ENCODE measurements at regions not wholly inside any gene's neighbourhood (a gene's known extent, or its start where the extent isn't known, plus 50 kb on each side); places are given as distances from the start of the nearest gene placed in this dataset.

DNA sequence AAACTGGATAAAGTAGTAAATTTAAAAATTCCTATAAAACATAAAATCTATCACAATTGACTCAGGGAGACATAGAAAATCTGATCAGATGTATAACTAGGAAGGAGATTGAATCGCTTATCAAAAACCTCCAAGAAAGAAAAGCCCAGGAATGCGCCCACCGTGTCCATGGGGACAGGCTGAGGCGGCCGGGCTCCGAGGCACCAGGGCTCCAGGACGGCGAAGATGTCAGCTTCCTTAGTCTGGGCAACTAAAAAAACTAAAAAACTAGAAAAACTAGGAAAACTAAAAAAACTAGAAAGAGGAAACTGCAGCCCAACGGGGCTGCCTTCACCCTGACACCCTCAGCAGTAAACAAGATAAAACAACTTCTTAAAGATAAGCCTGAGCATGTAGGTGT is 229.0 kb upstream of the RAB4A start:
- no TSS peak for BruUV-seq (replicated peaks)
- H3K27ac ChIP-seq, result no peak overlapping the region
- H3F3A ChIP-seq (ENCODE audit: insufficient read depth, low read depth), result no peaks in the 10 kb centered on the region
- H3K27me3 ChIP-seq (ENCODE audit: insufficient read depth, low read depth), result peaks cover 83% of the 10 kb centered on the region
- ChIA-PET CTCF (no interaction called here), POLR2A (ENCODE audit: unreplicated experiment) (no interaction called here)
- no peak overlapping the region for H3K4me2 ChIP-seq
- DNase-seq, result no peak
- no peak overlapping the region for H3K4me3 ChIP-seq
- intact Hi-C loops (cut with micrococcal nuclease; ENCODE audit: unreplicated experiment), result no loop called here
- no peaks in the 10 kb centered on the region for H3K4me1 ChIP-seq (replicated peaks; ENCODE audit: insufficient read depth)
- H2AFZ ChIP-seq, result no peak overlapping the region
- no peaks in the 10 kb centered on the region for H3K9me3 ChIP-seq (ENCODE audit: insufficient read depth, low read depth)
- TF ChIP-seq, protein P1, sequence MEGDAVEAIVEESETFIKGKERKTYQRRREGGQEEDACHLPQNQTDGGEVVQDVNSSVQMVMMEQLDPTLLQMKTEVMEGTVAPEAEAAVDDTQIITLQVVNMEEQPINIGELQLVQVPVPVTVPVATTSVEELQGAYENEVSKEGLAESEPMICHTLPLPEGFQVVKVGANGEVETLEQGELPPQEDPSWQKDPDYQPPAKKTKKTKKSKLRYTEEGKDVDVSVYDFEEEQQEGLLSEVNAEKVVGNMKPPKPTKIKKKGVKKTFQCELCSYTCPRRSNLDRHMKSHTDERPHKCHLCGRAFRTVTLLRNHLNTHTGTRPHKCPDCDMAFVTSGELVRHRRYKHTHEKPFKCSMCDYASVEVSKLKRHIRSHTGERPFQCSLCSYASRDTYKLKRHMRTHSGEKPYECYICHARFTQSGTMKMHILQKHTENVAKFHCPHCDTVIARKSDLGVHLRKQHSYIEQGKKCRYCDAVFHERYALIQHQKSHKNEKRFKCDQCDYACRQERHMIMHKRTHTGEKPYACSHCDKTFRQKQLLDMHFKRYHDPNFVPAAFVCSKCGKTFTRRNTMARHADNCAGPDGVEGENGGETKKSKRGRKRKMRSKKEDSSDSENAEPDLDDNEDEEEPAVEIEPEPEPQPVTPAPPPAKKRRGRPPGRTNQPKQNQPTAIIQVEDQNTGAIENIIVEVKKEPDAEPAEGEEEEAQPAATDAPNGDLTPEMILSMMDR (conservative IDR thresholded peaks at IDR 0.05), result no peak
- TF ChIP-seq EZH2 (IDR thresholded peaks at IDR 0.05; ENCODE audit: low read depth), result no peak
- no peaks in the 10 kb centered on the region for H4K20me1 ChIP-seq (ENCODE audit: insufficient read depth)
- no peaks in the 10 kb centered on the region for H3K36me3 ChIP-seq (ENCODE audit: low read depth)
- no peaks in the 10 kb centered on the region for H3K9me2 ChIP-seq (ENCODE audit: insufficient read depth)
- H3K79me2 ChIP-seq (ENCODE audit: low read depth), result no peaks in the 10 kb centered on the region

DNA sequence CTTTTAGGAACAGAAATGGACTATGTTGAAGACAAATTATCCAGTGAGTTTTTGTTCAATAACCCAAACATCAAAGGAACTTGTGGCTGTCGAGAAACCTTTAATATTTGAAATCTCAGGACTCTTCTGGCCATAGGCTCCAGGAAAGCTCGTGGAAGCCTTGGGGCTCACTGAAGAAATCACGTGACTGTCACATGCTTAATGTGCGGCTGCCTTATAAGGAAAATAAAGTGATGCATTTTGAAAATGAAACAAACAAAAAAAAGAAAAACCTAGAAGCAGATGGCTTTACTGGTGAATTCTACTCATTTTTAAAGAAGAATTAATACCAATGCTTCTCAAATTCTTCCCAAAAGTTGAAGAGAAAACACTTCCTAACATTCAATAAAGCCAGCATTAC is 228.4 kb upstream of the RAB4A start:
- H3F3A ChIP-seq (ENCODE audit: insufficient read depth, low read depth), result no peaks in the 10 kb centered on the region
- H3K9me2 ChIP-seq (ENCODE audit: insufficient read depth), result no peaks in the 10 kb centered on the region
- no peak for DNase-seq
- no peaks in the 10 kb centered on the region for H3K36me3 ChIP-seq (ENCODE audit: low read depth)
- no peak overlapping the region for H3K4me3 ChIP-seq
- TF ChIP-seq, protein P1 (conservative IDR thresholded peaks at IDR 0.05), result no peak
- TF ChIP-seq EZH2 (IDR thresholded peaks at IDR 0.05; ENCODE audit: low read depth), result no peak
- CTCF ChIA-PET, result no interaction called here
- no peak overlapping the region for H2AFZ ChIP-seq
- intact Hi-C loops (cut with micrococcal nuclease; ENCODE audit: unreplicated experiment), result no loop called here
- H3K4me1 ChIP-seq (replicated peaks; ENCODE audit: insufficient read depth), result no peaks in the 10 kb centered on the region
- H3K9me3 ChIP-seq (ENCODE audit: insufficient read depth, low read depth), result no peaks in the 10 kb centered on the region
- no TSS peak for BruUV-seq (replicated peaks)
- H3K27ac ChIP-seq, result no peak overlapping the region
- POLR2A ChIA-PET (ENCODE audit: unreplicated experiment), result no interaction called here
- no peaks in the 10 kb centered on the region for H4K20me1 ChIP-seq (ENCODE audit: insufficient read depth)
- peaks cover 89% of the 10 kb centered on the region for H3K27me3 ChIP-seq (ENCODE audit: insufficient read depth, low read depth)
- no peak overlapping the region for H3K4me2 ChIP-seq
- H3K79me2 ChIP-seq (ENCODE audit: low read depth), result no peaks in the 10 kb centered on the region

DNA sequence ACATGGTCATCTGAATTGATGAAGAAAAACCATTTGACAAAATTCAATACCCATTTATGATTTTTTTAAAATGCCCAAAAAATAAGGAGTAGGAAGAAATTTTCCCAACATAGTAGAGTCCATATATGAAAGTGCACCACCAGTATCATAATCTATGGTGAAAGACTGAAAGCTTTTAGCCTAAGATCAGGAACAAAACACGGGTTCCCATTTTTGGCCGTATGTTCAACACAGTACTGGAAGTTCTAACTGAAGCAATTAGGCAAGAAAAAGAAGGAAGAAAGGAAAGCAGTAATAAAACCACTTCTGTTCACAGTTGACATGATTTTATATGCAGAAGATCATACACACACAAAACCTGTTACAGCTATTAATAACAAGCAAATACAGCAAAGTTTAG is 227.8 kb upstream of the RAB4A start:
- no peak overlapping the region for H3K4me2 ChIP-seq
- no peaks in the 10 kb centered on the region for H3K9me2 ChIP-seq (ENCODE audit: insufficient read depth)
- CTCF ChIA-PET, result no interaction called here
- H3F3A ChIP-seq (ENCODE audit: insufficient read depth, low read depth), result no peaks in the 10 kb centered on the region
- no peaks in the 10 kb centered on the region for H3K4me1 ChIP-seq (replicated peaks; ENCODE audit: insufficient read depth)
- no peaks in the 10 kb centered on the region for H3K9me3 ChIP-seq (ENCODE audit: insufficient read depth, low read depth)
- no peaks in the 10 kb centered on the region for H3K36me3 ChIP-seq (ENCODE audit: low read depth)
- no peaks in the 10 kb centered on the region for H4K20me1 ChIP-seq (ENCODE audit: insufficient read depth)
- no peak overlapping the region for H2AFZ ChIP-seq
- no TSS peak for BruUV-seq (replicated peaks)
- peaks cover 89% of the 10 kb centered on the region for H3K27me3 ChIP-seq (ENCODE audit: insufficient read depth, low read depth)
- DNase-seq, result no peak
- TF ChIP-seq EZH2 (IDR thresholded peaks at IDR 0.05; ENCODE audit: low read depth), result no peak
- TF ChIP-seq, protein P1 (conservative IDR thresholded peaks at IDR 0.05), result no peak
- POLR2A ChIA-PET (ENCODE audit: unreplicated experiment), result no interaction called here
- intact Hi-C loops (cut with micrococcal nuclease; ENCODE audit: unreplicated experiment), result no loop called here
- H3K4me3 ChIP-seq, result no peak overlapping the region
- no peak overlapping the region for H3K27ac ChIP-seq
- H3K79me2 ChIP-seq (ENCODE audit: low read depth), result no peaks in the 10 kb centered on the region

Data from PC-9 (cell line).